ENCODE measurements at regions not wholly inside any gene's neighbourhood (a gene's known extent, or its start where the extent isn't known, plus 50 kb on each side); places are given as distances from the start of the nearest gene placed in this dataset.

DNA sequence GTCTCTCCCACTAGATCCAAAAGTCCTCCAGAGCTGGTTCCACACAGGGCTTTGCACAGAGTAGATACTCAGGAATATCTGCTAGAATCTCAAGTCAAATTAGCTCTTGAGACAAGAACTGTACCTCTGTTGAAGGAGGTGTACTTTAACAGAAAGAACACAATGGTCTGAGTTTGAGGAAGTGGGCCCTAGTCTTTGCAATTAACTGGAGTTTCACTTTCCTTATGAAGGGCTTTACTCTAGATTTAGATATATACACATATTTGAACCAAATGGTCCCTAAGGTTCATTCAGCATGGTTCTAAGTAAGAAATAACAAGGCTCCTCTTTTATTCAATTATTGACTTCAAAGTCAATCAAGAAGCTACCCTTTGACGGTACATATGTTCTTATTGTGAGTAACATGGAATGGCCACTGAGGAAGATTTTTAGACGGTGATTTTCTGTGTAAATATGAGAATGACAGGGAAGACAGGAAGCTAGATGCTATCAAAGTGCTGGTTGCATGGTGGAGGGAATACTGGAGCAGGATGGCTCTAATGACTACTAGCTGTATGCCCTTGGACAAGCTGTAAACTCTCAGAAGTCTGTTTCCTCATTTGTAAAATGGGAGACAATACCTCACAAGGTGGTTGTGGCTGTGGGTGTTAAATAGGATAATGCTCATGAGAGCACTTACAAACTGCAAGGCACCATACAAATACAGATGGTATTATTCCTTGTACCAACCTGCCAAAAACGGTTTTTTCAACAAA, 73.5 kb upstream of the SERTAD2 start:
- TF ChIP-seq TCF12 (IDR thresholded peaks at IDR 0.05) = no peak
- no peak for TF ChIP-seq CTCF (IDR thresholded peaks at IDR 0.05)
- TF ChIP-seq NRF1 (IDR thresholded peaks at IDR 0.05; ENCODE audit: low read depth, low read length) = no peak
- no peak for TF ChIP-seq RCOR1 (IDR thresholded peaks at IDR 0.05; ENCODE audit: low read length)
